HEK293T (cell line): ENCODE measurements at regions not wholly inside any gene's neighbourhood (a gene's known extent, or its start where the extent isn't known, plus 50 kb on each side); places are given as distances from the start of the nearest gene placed in this dataset.
"Not testable (repeated sequence)": the region's sequence is repeated elsewhere in the genome, so short reads cannot be mapped to it uniquely, and the experiment has no call there.

Experiments used
- CTCF ChIA-PET: fragments of 350-600 bp; formaldehyde crosslinking; extraction: SDS; loops from one replicate; lab custom pipeline; 2021; ENCODE audit warnings: antibody characterized with exemption, inconsistent platforms; lab: Yijun Ruan, JAX
- POLR2A ChIA-PET: fragments of 350-600 bp; formaldehyde crosslinking; extraction: SDS; loops from one replicate; lab custom pipeline; 2020; ENCODE audit warnings: antibody characterized with exemption, inconsistent platforms; lab: Yijun Ruan, JAX
- DNase-seq: peaks from one replicate; pipeline ENCODE4 v3.0.0; 2012; ENCODE audit warnings: mixed read lengths; ENCODE audit errors: extremely low spot score
- ARNT ChIP-seq: fragments of 450-650 bp; IDR thresholded peaks from 2 replicates; pipeline ENCODE4 v1.6.1; 2017; ENCODE audit warnings: mild to moderate bottlenecking
- BHLHE40 ChIP-seq: fragments of 450-650 bp; IDR thresholded peaks from 2 replicates; pipeline ENCODE4 v1.6.1; 2016; ENCODE audit warnings: mild to moderate bottlenecking, moderate library complexity, borderline replicate concordance
- CTBP1 ChIP-seq: fragments of 450-650 bp; IDR thresholded peaks from 2 replicates; pipeline ENCODE4 v1.6.1; 2016; ENCODE audit warnings: borderline replicate concordance
- ELF4 ChIP-seq: fragments of 450-650 bp; IDR thresholded peaks from 2 replicates; pipeline ENCODE4 v1.6.1; 2017; ENCODE audit warnings: antibody characterized with exemption
- FOXA1 ChIP-seq: fragments of 450-650 bp; IDR thresholded peaks from 2 replicates; pipeline ENCODE4 v1.6.1; 2016; ENCODE audit warnings: mild to moderate bottlenecking
- FOXK2 ChIP-seq: fragments of 450-650 bp; IDR thresholded peaks from 2 replicates; pipeline ENCODE4 v1.6.1; 2016; ENCODE audit warnings: mild to moderate bottlenecking
- FOXM1 ChIP-seq: fragments of 450-650 bp; IDR thresholded peaks from 2 replicates; pipeline ENCODE4 v1.6.1; 2017; ENCODE audit warnings: mild to moderate bottlenecking, borderline replicate concordance
- HDGF ChIP-seq: fragments of 450-650 bp; IDR thresholded peaks from 2 replicates; pipeline ENCODE4 v1.6.1; 2017; ENCODE audit warnings: antibody characterized with exemption, borderline replicate concordance
- L3MBTL2 ChIP-seq: fragments of 450-650 bp; conservative IDR thresholded peaks from 2 replicates; pipeline ENCODE4 v1.6.1; 2016; ENCODE audit warnings: mild to moderate bottlenecking
- LEF1 ChIP-seq: fragments of 450-650 bp; IDR thresholded peaks from 2 replicates; pipeline ENCODE4 v1.6.1; 2017; ENCODE audit warnings: mild to moderate bottlenecking, borderline replicate concordance
- NFRKB ChIP-seq: fragments of 450-650 bp; IDR thresholded peaks from 2 replicates; pipeline ENCODE4 v1.6.1; 2016; ENCODE audit warnings: mild to moderate bottlenecking, moderate library complexity
- PKNOX1 ChIP-seq: fragments of 450-650 bp; IDR thresholded peaks from 2 replicates; pipeline ENCODE4 v1.6.1; 2016
- SP1 ChIP-seq: fragments of 450-650 bp; IDR thresholded peaks from 2 replicates; pipeline ENCODE4 v1.6.1; 2017
- SUZ12 ChIP-seq: fragments of 450-650 bp; IDR thresholded peaks from 2 replicates; pipeline ENCODE4 v1.6.1; 2016; ENCODE audit warnings: mild to moderate bottlenecking
- TARDBP ChIP-seq: fragments of 450-650 bp; IDR thresholded peaks from 2 replicates; pipeline ENCODE4 v1.6.1; 2016
- ZNF384 ChIP-seq: fragments of 450-650 bp; IDR thresholded peaks from 2 replicates; pipeline ENCODE4 v1.6.1; 2016

GRCh38 chr9:75274781-75275180, 186.5 kb downstream of the OSTF1 start:
- DNase-seq, result no peak
- CTCF ChIA-PET, result no interaction called here
- TF ChIP-seq ELF4, result no peak
- POLR2A ChIA-PET, result no interaction called here

GRCh38 chr9:75282047-75282446, 193.7 kb downstream of the OSTF1 start:
- CTCF ChIA-PET, result no interaction called here
- TF ChIP-seq TARDBP (no peak), ZNF384 (no peak), LEF1 (no peak), L3MBTL2 (no peak), SUZ12 (no peak), BHLHE40 (no peak), ELF4 (no peak), CTBP1 (no peak)
- POLR2A ChIA-PET, result no interaction called here
- no peak for DNase-seq

- TF ChIP-seq SP1 (no peak), ZNF384 (no peak), BHLHE40 (no peak), HDGF (no peak), NFRKB (no peak), FOXA1 (no peak), FOXK2 (no peak), LEF1 (no peak), FOXM1 (no peak), ELF4 (no peak), CTBP1 (no peak), L3MBTL2 (no peak), SUZ12 (no peak), PKNOX1 (no peak), TARDBP (no peak), ARNT (no peak)
- POLR2A ChIA-PET, result no interaction called here
- CTCF ChIA-PET, result no interaction called here
- no peak for DNase-seq
These were observed 201.0 kb downstream of the OSTF1 start for GRCh38 chr9:75289332-75289731.

GRCh38 chr9:75299324-75299723, 211.0 kb downstream of the OSTF1 start:
- CTCF ChIA-PET, result no interaction called here
- TF ChIP-seq FOXK2 (no peak), SP1 (no peak), HDGF (no peak), FOXM1 (no peak), CTBP1 (no peak)
- no peak for DNase-seq
- POLR2A ChIA-PET, result no interaction called here

- CTCF ChIA-PET, result no interaction called here
- no peak for TF ChIP-seq LEF1
- TF ChIP-seq FOXM1, result no peak
- no peak for TF ChIP-seq HDGF
- no peak for TF ChIP-seq CTBP1
- TF ChIP-seq ELF4, result no peak
- no peak for TF ChIP-seq SUZ12
These were observed 245.3 kb downstream of the OSTF1 start for GRCh38 chr9:75333624-75334023.

GRCh38 chr9:75358846-75359245, 270.5 kb downstream of the OSTF1 start:
- CTCF ChIA-PET, result no interaction called here
- DNase-seq, result no peak
- POLR2A ChIA-PET, result no interaction called here
- no peak for TF ChIP-seq SUZ12
- TF ChIP-seq FOXK2, result no peak
- TF ChIP-seq BHLHE40, result no peak

More at GRCh38 chr9:75333624-75334023, 245.3 kb downstream of the OSTF1 start:
- POLR2A ChIA-PET, result no interaction called here
- no peak for DNase-seq

GRCh38 chr9:75359638-75360037, 271.3 kb downstream of the OSTF1 start:
- TF ChIP-seq CTBP1, result no peak
- no peak for TF ChIP-seq FOXA1
- no peak for TF ChIP-seq LEF1
- TF ChIP-seq ZNF384, result no peak
- no peak for TF ChIP-seq ELF4
- no peak for TF ChIP-seq NFRKB
- no peak for TF ChIP-seq FOXM1
- no peak for TF ChIP-seq ARNT
- no peak for TF ChIP-seq HDGF
- no peak for TF ChIP-seq TARDBP
- no peak for TF ChIP-seq L3MBTL2
- TF ChIP-seq SP1, result no peak
- TF ChIP-seq FOXK2, result no peak
- TF ChIP-seq SUZ12, result no peak
- TF ChIP-seq BHLHE40, result no peak
- no peak for TF ChIP-seq PKNOX1
- no peak for DNase-seq
- ChIA-PET CTCF (no interaction called here), POLR2A (no interaction called here)

GRCh38 chr9:75360252-75360651, 271.9 kb downstream of the OSTF1 start:
- no peak for DNase-seq
- ChIA-PET CTCF (no interaction called here), POLR2A (no interaction called here)
- TF ChIP-seq PKNOX1, result no peak
- TF ChIP-seq FOXM1, result no peak
- no peak for TF ChIP-seq LEF1
- TF ChIP-seq ELF4, result no peak
- no peak for TF ChIP-seq SP1
- TF ChIP-seq ARNT, result no peak
- no peak for TF ChIP-seq NFRKB
- TF ChIP-seq ZNF384, result no peak
- TF ChIP-seq FOXA1, result no peak
- no peak for TF ChIP-seq FOXK2
- no peak for TF ChIP-seq CTBP1

GRCh38 chr9:75362446-75362845, 274.1 kb downstream of the OSTF1 start:
- CTCF ChIA-PET, DNase-seq, POLR2A ChIA-PET: not testable (repeated sequence)
